IMR-90 (cell line): ENCODE measurements at regions not wholly inside any gene's neighbourhood (a gene's known extent, or its start where the extent isn't known, plus 50 kb on each side); places are given as distances from the start of the nearest gene placed in this dataset.

Experiments
- ATAC-seq: fragments of 200-7000 bp; cut with Tn5 transposase; 2 replicates; pipeline ENCODE4 v1.9.1; 2020; ENCODE audit warnings: low read depth, mild to moderate bottlenecking, moderate library complexity
- BruUV-seq: library from RNA; stranded (reverse); fragments of 400-500 nt; replicated peaks from 2 replicates; lab custom pipeline; 2021; lab: Mats Ljungman, UMichigan
- CTCF ChIA-PET: fragments of 300-600 bp; formaldehyde crosslinking; extraction: SDS; loops from one replicate; lab custom pipeline; 2021; ENCODE audit warnings: antibody characterized with exemption; lab: Yijun Ruan, JAX
- POLR2A ChIA-PET: fragments of 300-600 bp; sonication (Branson Sonifier 250); formaldehyde crosslinking; loops from one replicate; lab custom pipeline; 2022; ENCODE audit warnings: antibody characterized with exemption; ENCODE audit not compliant: unreplicated experiment; lab: Charles Lee
- DNase-seq: peaks from one replicate; pipeline ENCODE4 v3.0.0; 2013
- H2AFZ ChIP-seq: replicated peaks from 2 replicates; pipeline ENCODE3; 2013; ENCODE audit warnings: low read length, mild to moderate bottlenecking; ENCODE audit not compliant: poor library complexity
- H2AK5ac ChIP-seq: 2 replicates; pipeline ENCODE4 v1.6.1; 2013; ENCODE audit warnings: low read depth, low read length, inconsistent platforms
- H2AK9ac ChIP-seq: replicated peaks from 2 replicates; pipeline ENCODE3; 2013; ENCODE audit warnings: mild to moderate bottlenecking, low read depth, low read length, moderate library complexity; ENCODE audit not compliant: poor library complexity
- H2BK120ac ChIP-seq: 2 replicates; pipeline ENCODE4 v1.6.1; 2013; ENCODE audit warnings: low read depth, low read length, inconsistent platforms
- H2BK15ac ChIP-seq: 3 replicates; pipeline ENCODE4 v1.6.1; 2013; ENCODE audit warnings: low read depth, low read length, inconsistent platforms
- H2BK20ac ChIP-seq: 2 replicates; pipeline ENCODE4 v1.6.1; 2013; ENCODE audit warnings: low read depth, mild to moderate bottlenecking, inconsistent platforms, low read length, moderate library complexity
- H2BK5ac ChIP-seq: 2 replicates; pipeline ENCODE4 v1.6.1; 2013; ENCODE audit warnings: mild to moderate bottlenecking, low read depth, low read length, inconsistent platforms; ENCODE audit not compliant: poor library complexity, severe bottlenecking
- H3K14ac ChIP-seq: replicated peaks from 2 replicates; pipeline ENCODE4 v1.6.1; 2013; ENCODE audit warnings: low read depth, low read length, inconsistent platforms
- H3K18ac ChIP-seq: 2 replicates; pipeline ENCODE4 v1.6.1; 2013; ENCODE audit warnings: low read depth, low read length, control low read depth
- H3K23ac ChIP-seq: 2 replicates; pipeline ENCODE4 v1.6.1; 2013; ENCODE audit warnings: low read depth, low read length, inconsistent platforms
- H3K27ac ChIP-seq: 2 replicates; pipeline ENCODE4 v1.5.1; 2013; ENCODE audit warnings: mild to moderate bottlenecking, control low read depth, low read length; ENCODE audit not compliant: insufficient read depth
- H3K27me3 ChIP-seq: 2 replicates; pipeline ENCODE4 v1.6.1; 2013; ENCODE audit warnings: low read length; ENCODE audit not compliant: control insufficient read depth, insufficient read depth
- H3K36me3 ChIP-seq: 2 replicates; pipeline ENCODE4 v1.6.1; 2013; ENCODE audit warnings: low read length, mixed read lengths; ENCODE audit not compliant: control insufficient read depth, insufficient read depth
- H3K4ac ChIP-seq: 2 replicates; pipeline ENCODE4 v1.6.1; 2013; ENCODE audit warnings: low read depth, low read length, inconsistent platforms
- H3K4me1 ChIP-seq: 2 replicates; pipeline ENCODE4 v1.6.1; 2013; ENCODE audit warnings: low read length, mixed read lengths; ENCODE audit not compliant: control insufficient read depth, insufficient read depth
- H3K4me2 ChIP-seq: 2 replicates; pipeline ENCODE4 v1.6.1; 2013; ENCODE audit warnings: low read depth, mild to moderate bottlenecking, control low read depth, low read length, moderate library complexity
- H3K4me3 ChIP-seq: 2 replicates; pipeline ENCODE4 v1.5.1; 2013; ENCODE audit warnings: low read depth, mild to moderate bottlenecking, control low read depth, low read length, moderate library complexity; ENCODE audit not compliant: insufficient read depth
- H3K56ac ChIP-seq: 2 replicates; pipeline ENCODE4 v1.6.1; 2013; ENCODE audit warnings: low read length, inconsistent platforms; ENCODE audit not compliant: insufficient read depth; ENCODE audit errors: extremely low read depth
- H3K79me1 ChIP-seq, 2 experiments: 2 replicates each; pipeline ENCODE4 v1.6.1; 2013; ENCODE audit warnings: low read length in 2 of 2, inconsistent platforms in 1 of 2, low read depth in 1 of 2
- H3K9ac ChIP-seq: 2 replicates; pipeline ENCODE4 v1.6.1; 2013; ENCODE audit warnings: low read depth, low read length, control low read depth
- H3K9me1 ChIP-seq: 2 replicates; pipeline ENCODE4 v1.6.1; 2013; ENCODE audit warnings: low read length, inconsistent platforms; ENCODE audit not compliant: insufficient read depth
- H3K9me3 ChIP-seq: 2 replicates; pipeline ENCODE4 v1.6.1; 2013; ENCODE audit warnings: low read length; ENCODE audit not compliant: control insufficient read depth, insufficient read depth
- H4K20me1 ChIP-seq: 2 replicates; pipeline ENCODE4 v1.6.1; 2013; ENCODE audit warnings: low read length, inconsistent platforms; ENCODE audit not compliant: insufficient read depth
- H4K5ac ChIP-seq: 2 replicates; pipeline ENCODE4 v1.6.1; 2013; ENCODE audit warnings: mild to moderate bottlenecking, low read depth, low read length, control low read depth
- H4K8ac ChIP-seq, 2 experiments: 2 replicates each; pipeline ENCODE4 v1.6.1; 2013; ENCODE audit warnings: low read depth in 2 of 2, low read length in 2 of 2, control low read depth in 1 of 2, inconsistent platforms in 1 of 2
- H4K91ac ChIP-seq: 2 replicates; pipeline ENCODE4 v1.6.1; 2013; ENCODE audit warnings: low read depth, low read length, inconsistent platforms; ENCODE audit not compliant: insufficient read depth
- BHLHE40 ChIP-seq: fragments of 150-350 bp; IDR thresholded peaks from 2 replicates; pipeline ENCODE4 v1.6.1; 2016; ENCODE audit warnings: mild to moderate bottlenecking, low read depth, low read length
- CEBPB ChIP-seq: IDR thresholded peaks from 2 replicates; pipeline ENCODE4 v1.6.1; 2012; ENCODE audit warnings: low read depth, low read length, improper control_type of control experiment
- CHD1 ChIP-seq: IDR thresholded peaks from 2 replicates; pipeline ENCODE4 v1.6.1; 2012; ENCODE audit warnings: low read depth, low read length, improper control_type of control experiment
- ELK1 ChIP-seq: fragments of 150-350 bp; IDR thresholded peaks from 2 replicates; pipeline ENCODE4 v1.6.1; 2016; ENCODE audit warnings: low read depth, mild to moderate bottlenecking, low read length, moderate library complexity, borderline replicate concordance
- FOS ChIP-seq: fragments of 150-350 bp; IDR thresholded peaks from 2 replicates; pipeline ENCODE4 v1.6.1; 2016; ENCODE audit warnings: low read depth, low read length
- MAFK ChIP-seq: IDR thresholded peaks from 2 replicates; pipeline ENCODE4 v1.6.1; 2012; ENCODE audit warnings: low read depth, low read length, improper control_type of control experiment
- MAZ ChIP-seq: IDR thresholded peaks from 2 replicates; pipeline ENCODE4 v1.6.1; 2012; ENCODE audit warnings: low read depth, mild to moderate bottlenecking, low read length, improper control_type of control experiment, moderate library complexity, borderline replicate concordance
- MXI1 ChIP-seq: IDR thresholded peaks from 2 replicates; pipeline ENCODE4 v1.6.1; 2012; ENCODE audit warnings: low read depth, mild to moderate bottlenecking, low read length, moderate library complexity, borderline replicate concordance
- NFE2L2 ChIP-seq: fragments of 150-350 bp; IDR thresholded peaks from 2 replicates; pipeline ENCODE4 v1.6.1; 2016; ENCODE audit warnings: low read depth, mild to moderate bottlenecking, low read length
- POLR2A ChIP-seq: IDR thresholded peaks from 2 replicates; pipeline ENCODE4 v1.6.1; 2012; ENCODE audit warnings: mild to moderate bottlenecking, low read depth, low read length
- RAD21 ChIP-seq: IDR thresholded peaks from 2 replicates; pipeline ENCODE4 v1.6.1; 2012; ENCODE audit warnings: low read length, improper control_type of control experiment
- RCOR1 ChIP-seq: IDR thresholded peaks from 2 replicates; pipeline ENCODE4 v1.6.1; 2012; ENCODE audit warnings: mild to moderate bottlenecking, low read length, improper control_type of control experiment; ENCODE audit not compliant: insufficient replicate concordance
- RFX5 ChIP-seq: IDR thresholded peaks from 2 replicates; pipeline ENCODE4 v1.8.0; 2012; ENCODE audit warnings: low read depth, mild to moderate bottlenecking, low read length, moderate library complexity
- SMC3 ChIP-seq: fragments of 150-350 bp; IDR thresholded peaks from 2 replicates; pipeline ENCODE4 v1.6.1; 2016; ENCODE audit warnings: low read depth, mild to moderate bottlenecking, antibody characterized with exemption, low read length, moderate library complexity
- USF2 ChIP-seq: fragments of 150-350 bp; IDR thresholded peaks from 2 replicates; pipeline ENCODE4 v1.6.1; 2017; ENCODE audit warnings: mild to moderate bottlenecking, antibody characterized with exemption, low read length, low read depth
- WGBS, 2 experiments: methylation state at CpG; one replicate each; pipeline versions ENCODE4 v1.1.5 to v1.1.7; 2013; ENCODE audit warnings: missing lambda C conversion rate in 2 of 2; ENCODE audit not compliant: insufficient read length in 1 of 2; ENCODE audit errors: extremely low coverage in 2 of 2; 5-methylcytosine and 5-hydroxymethylcytosine counted together
- dilution Hi-C: fragments of 300-500 bp; cut with HindIII; formaldehyde crosslinking; loops from one replicate; pipeline ENCODE4 v1.14.3; 2018; ENCODE audit warnings: low sequenced_read_pairs; ENCODE audit not compliant: unreplicated experiment
- in situ Hi-C: fragments of 300-500 bp; cut with MboI; formaldehyde crosslinking; loops from 3 replicates; pipeline ENCODE4 v1.14.3; 2019; ENCODE audit warnings: low sequenced_read_pairs, inconsistent platforms, mixed read lengths
- intact Hi-C: fragments of 100-400 bp; cut with micrococcal nuclease; formaldehyde crosslinking; loops from 2 replicates; pipeline ENCODE4 v1.10.0; 2022

- H4K20me1 ChIP-seq = no peaks in the 10 kb centered on the region
- H3K9me3 ChIP-seq = no peaks in the 10 kb centered on the region
- H3K4ac ChIP-seq = no peak overlapping the region
- BruUV-seq = no TSS peak
- CTCF ChIA-PET = no interaction called here
- H3K56ac ChIP-seq = no peak overlapping the region
- H2BK120ac ChIP-seq = no peak overlapping the region
- no peak overlapping the region for H3K9ac ChIP-seq
- H3K23ac ChIP-seq = no peak overlapping the region
- H3K4me3 ChIP-seq = no peak overlapping the region
- no peak overlapping the region for H4K91ac ChIP-seq
- DNase-seq (no peak), ATAC-seq (no peak)
- H3K4me1 ChIP-seq = no peaks in the 10 kb centered on the region
- H2BK15ac ChIP-seq = no peak overlapping the region
- 47% methylated on average over 3 of the region's 13 CpGs; no CpG with 5 or more reads in 1 of the 2 experiments for WGBS, 2 experiments
- H3K27me3 ChIP-seq = no peaks in the 10 kb centered on the region; the same call in 1 of the 2 replicates
- in situ Hi-C loops (no loop called here), dilution Hi-C loops (no loop called here), intact Hi-C loops (no loop called here)
- no peak overlapping the region for H2AK5ac ChIP-seq
- no peak overlapping the region for H2BK5ac ChIP-seq
- POLR2A ChIA-PET = no interaction called here
- H3K4me2 ChIP-seq = no peak overlapping the region
- no peak overlapping the region for H2AK9ac ChIP-seq
- H3K18ac ChIP-seq = no peak overlapping the region
- peak overlapping the region; percentile 9 for H2AFZ ChIP-seq
- H4K5ac ChIP-seq = no peak overlapping the region
- H2BK20ac ChIP-seq = no peak overlapping the region
- no peak overlapping the region for H4K8ac ChIP-seq
- no peaks in the 10 kb centered on the region for H3K36me3 ChIP-seq
- no peak overlapping the region for H3K14ac ChIP-seq
- no peaks in the 10 kb centered on the region for H3K9me1 ChIP-seq
- H3K79me1 ChIP-seq = no peaks in the 10 kb centered on the region
- no peak overlapping the region for H3K27ac ChIP-seq
- TF ChIP-seq MXI1 (no peak), BHLHE40 (no peak), MAFK (no peak), RCOR1 (no peak), ELK1 (no peak), MAZ (no peak), FOS (no peak), RAD21 (no peak), RFX5 (no peak), NFE2L2 (no peak), SMC3 (no peak), CEBPB (no peak), USF2 (no peak), POLR2A (no peak), CHD1 (no peak)
Measured at GRCh38 chr2:173623438-173624319, 269.0 kb downstream of the CDCA7 start.
